ENCODE measurements at regions not wholly inside any gene's neighbourhood (a gene's known extent, or its start where the extent isn't known, plus 50 kb on each side); places are given as distances from the start of the nearest gene placed in this dataset.

GRCh38 chr1:8097077-8097799, 71.1 kb upstream of the ERRFI1 start:
- TF ChIP-seq POLR2A (IDR thresholded peaks at IDR 0.05; ENCODE audit: low read length) (no peak), GATA1 (IDR thresholded peaks at IDR 0.05; ENCODE audit: low read depth, low read length) (no peak)
